ENCODE measurements at regions not wholly inside any gene's neighbourhood (a gene's known extent, or its start where the extent isn't known, plus 50 kb on each side); places are given as distances from the start of the nearest gene placed in this dataset.
"Not testable (repeated sequence)": the region's sequence is repeated elsewhere in the genome, so short reads cannot be mapped to it uniquely, and the experiment has no call there.

DNA sequence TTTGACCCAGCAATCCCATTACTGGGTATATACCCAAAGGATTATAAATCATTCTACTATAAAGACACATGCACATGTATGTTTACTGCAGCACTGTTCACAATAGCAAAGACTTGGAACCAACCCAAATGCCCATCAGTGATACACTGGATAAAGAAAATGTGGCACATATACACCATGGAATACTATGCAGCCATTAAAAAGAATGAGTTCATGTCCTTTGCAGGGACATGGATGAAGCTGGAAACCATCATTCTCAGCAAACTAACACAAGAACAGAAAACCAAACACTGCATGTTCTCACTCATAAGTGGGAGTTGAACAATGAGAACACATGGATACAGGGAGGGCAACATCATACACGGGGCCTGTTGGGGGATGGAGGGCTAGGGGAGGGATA, 104.3 kb downstream of the ANKRD18B start:
- TF ChIP-seq, protein P1, sequence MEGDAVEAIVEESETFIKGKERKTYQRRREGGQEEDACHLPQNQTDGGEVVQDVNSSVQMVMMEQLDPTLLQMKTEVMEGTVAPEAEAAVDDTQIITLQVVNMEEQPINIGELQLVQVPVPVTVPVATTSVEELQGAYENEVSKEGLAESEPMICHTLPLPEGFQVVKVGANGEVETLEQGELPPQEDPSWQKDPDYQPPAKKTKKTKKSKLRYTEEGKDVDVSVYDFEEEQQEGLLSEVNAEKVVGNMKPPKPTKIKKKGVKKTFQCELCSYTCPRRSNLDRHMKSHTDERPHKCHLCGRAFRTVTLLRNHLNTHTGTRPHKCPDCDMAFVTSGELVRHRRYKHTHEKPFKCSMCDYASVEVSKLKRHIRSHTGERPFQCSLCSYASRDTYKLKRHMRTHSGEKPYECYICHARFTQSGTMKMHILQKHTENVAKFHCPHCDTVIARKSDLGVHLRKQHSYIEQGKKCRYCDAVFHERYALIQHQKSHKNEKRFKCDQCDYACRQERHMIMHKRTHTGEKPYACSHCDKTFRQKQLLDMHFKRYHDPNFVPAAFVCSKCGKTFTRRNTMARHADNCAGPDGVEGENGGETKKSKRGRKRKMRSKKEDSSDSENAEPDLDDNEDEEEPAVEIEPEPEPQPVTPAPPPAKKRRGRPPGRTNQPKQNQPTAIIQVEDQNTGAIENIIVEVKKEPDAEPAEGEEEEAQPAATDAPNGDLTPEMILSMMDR (conservative IDR thresholded peaks at IDR 0.05; ENCODE audit: low read depth in 2 of 2), result not testable (repeated sequence)
- TF ChIP-seq, protein P2, sequence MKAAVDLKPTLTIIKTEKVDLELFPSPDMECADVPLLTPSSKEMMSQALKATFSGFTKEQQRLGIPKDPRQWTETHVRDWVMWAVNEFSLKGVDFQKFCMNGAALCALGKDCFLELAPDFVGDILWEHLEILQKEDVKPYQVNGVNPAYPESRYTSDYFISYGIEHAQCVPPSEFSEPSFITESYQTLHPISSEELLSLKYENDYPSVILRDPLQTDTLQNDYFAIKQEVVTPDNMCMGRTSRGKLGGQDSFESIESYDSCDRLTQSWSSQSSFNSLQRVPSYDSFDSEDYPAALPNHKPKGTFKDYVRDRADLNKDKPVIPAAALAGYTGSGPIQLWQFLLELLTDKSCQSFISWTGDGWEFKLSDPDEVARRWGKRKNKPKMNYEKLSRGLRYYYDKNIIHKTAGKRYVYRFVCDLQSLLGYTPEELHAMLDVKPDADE (IDR thresholded peaks at IDR 0.05), result not testable (repeated sequence)
- TF ChIP-seq, protein P3, sequence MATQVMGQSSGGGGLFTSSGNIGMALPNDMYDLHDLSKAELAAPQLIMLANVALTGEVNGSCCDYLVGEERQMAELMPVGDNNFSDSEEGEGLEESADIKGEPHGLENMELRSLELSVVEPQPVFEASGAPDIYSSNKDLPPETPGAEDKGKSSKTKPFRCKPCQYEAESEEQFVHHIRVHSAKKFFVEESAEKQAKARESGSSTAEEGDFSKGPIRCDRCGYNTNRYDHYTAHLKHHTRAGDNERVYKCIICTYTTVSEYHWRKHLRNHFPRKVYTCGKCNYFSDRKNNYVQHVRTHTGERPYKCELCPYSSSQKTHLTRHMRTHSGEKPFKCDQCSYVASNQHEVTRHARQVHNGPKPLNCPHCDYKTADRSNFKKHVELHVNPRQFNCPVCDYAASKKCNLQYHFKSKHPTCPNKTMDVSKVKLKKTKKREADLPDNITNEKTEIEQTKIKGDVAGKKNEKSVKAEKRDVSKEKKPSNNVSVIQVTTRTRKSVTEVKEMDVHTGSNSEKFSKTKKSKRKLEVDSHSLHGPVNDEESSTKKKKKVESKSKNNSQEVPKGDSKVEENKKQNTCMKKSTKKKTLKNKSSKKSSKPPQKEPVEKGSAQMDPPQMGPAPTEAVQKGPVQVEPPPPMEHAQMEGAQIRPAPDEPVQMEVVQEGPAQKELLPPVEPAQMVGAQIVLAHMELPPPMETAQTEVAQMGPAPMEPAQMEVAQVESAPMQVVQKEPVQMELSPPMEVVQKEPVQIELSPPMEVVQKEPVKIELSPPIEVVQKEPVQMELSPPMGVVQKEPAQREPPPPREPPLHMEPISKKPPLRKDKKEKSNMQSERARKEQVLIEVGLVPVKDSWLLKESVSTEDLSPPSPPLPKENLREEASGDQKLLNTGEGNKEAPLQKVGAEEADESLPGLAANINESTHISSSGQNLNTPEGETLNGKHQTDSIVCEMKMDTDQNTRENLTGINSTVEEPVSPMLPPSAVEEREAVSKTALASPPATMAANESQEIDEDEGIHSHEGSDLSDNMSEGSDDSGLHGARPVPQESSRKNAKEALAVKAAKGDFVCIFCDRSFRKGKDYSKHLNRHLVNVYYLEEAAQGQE (IDR thresholded peaks at IDR 0.05; ENCODE audit: unreplicated experiment), result not testable (repeated sequence)
- not testable (repeated sequence) for TF ChIP-seq POLR2AphosphoS5 (IDR thresholded peaks at IDR 0.05; ENCODE audit: low read depth); CREB1 (CRISPR knock-in tag; IDR thresholded peaks at IDR 0.05; ENCODE audit: low read depth); EZH2phosphoT487 (IDR thresholded peaks at IDR 0.05; ENCODE audit: unreplicated experiment)

Measured in GM23338 (cell line).